ENCODE measurements at regions not wholly inside any gene's neighbourhood (a gene's known extent, or its start where the extent isn't known, plus 50 kb on each side); places are given as distances from the start of the nearest gene placed in this dataset.

- TF ChIP-seq REST (IDR thresholded peaks at IDR 0.05; ENCODE audit: insufficient read depth in 1 of 2, low read depth in 2 of 2, low read length in 2 of 2) (no peak), POLR2AphosphoS5 (IDR thresholded peaks at IDR 0.05; ENCODE audit: low read depth, low read length) (no peak), SIN3A (IDR thresholded peaks at IDR 0.05; ENCODE audit: borderline replicate concordance, insufficient read depth, low read length) (no peak)
Observed at GRCh38 chr5:136418301-136418700, 53.0 kb upstream of the TRPC7 start.
